ENCODE measurements at regions not wholly inside any gene's neighbourhood (a gene's known extent, or its start where the extent isn't known, plus 50 kb on each side); places are given as distances from the start of the nearest gene placed in this dataset.
"Not testable (repeated sequence)": the region's sequence is repeated elsewhere in the genome, so short reads cannot be mapped to it uniquely, and the experiment has no call there.

DNA sequence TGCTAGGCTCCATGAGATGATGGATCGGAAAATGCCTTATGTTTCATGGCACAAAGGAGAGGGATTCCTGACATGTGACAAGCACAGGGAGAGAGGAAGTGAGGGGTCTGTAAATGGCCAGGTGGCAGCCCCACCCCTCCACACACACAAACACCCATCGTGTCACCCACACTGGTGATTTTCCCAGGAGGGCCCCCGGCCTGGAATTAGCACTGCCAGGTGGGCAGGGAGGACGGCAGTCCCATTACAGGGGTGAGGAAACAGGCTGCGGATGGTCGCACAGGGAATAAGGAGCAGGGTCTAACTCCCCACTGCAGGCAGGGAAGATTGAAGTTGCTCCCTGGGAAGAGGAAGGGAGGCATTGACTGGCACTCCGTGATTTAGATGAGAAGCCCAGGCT lies 395.3 kb upstream of the ZNF337 start:
- not testable (repeated sequence) for DNase-seq

GRCh38 chr20:26086195-26086594 lies 389.5 kb upstream of the ZNF337 start:
- DNase-seq, result not testable (repeated sequence)

DNA sequence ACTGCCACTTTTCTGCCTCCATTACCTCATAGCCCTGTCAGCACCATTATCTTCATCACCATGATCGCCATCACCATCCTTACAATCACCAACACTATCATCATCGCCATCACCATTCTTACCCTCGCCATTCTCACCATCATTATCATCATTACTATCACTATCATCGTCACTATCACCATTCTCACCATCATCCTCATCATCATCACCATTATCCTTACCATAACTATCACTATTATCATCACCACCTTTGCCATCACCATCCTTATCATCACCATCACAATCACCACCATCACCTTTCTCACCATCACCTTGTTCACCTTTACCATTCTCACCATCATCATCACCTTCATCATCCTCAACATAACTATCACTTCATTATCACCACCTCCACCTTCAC lies 377.3 kb upstream of the ZNF337 start:
- not testable (repeated sequence) for DNase-seq

GRCh38 chr20:26059324-26059723 lies 362.7 kb upstream of the ZNF337 start:
- not testable (repeated sequence) for DNase-seq

- not testable (repeated sequence) for DNase-seq
These were observed 361.8 kb upstream of the ZNF337 start for GRCh38 chr20:26058446-26058845.

GRCh38 chr20:26057135-26057752 lies 360.6 kb upstream of the ZNF337 start:
- not testable (repeated sequence) for DNase-seq

- not testable (repeated sequence) for DNase-seq
These were observed 329.1 kb upstream of the ZNF337 start for GRCh38 chr20:26025792-26026191.

GRCh38 chr20:26010942-26011276 lies 314.3 kb upstream of the ZNF337 start:
- DNase-seq, result not testable (repeated sequence)

DNA sequence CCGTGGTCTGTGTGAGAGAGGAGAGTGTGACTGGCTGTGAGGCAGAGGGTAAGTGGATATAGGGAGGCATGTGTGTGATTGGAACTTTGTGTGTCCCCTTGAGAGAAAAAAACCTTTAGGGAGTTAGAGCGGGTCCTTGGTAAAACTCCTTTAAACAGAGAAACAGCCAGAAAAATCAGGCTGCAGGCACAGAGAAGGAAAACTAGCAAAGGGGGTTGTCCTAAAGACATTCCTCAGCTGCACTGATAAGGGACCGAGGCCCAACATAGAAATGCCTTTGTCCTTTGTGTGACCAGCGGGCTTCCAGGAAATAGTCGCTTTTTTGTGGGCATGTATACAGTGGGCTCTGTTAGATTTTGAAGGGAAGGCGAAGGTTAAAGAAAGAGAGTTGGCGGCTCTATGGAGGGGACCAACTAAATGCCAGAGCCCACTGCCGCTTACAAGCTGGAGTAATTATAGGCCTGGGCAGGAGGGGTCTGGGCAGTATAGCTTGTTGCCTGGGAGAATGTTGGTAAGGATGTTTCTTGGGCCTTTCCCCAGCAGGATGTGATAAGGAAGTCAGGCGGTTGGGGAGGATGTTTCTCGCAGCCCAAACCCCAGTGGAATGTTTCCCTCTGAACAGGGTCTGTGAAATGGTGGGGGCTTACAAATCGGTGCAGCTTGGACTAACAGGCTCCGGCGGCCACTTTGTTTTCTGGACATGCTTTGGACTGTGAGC lies 313.7 kb upstream of the ZNF337 start:
- not testable (repeated sequence) for DNase-seq

DNA sequence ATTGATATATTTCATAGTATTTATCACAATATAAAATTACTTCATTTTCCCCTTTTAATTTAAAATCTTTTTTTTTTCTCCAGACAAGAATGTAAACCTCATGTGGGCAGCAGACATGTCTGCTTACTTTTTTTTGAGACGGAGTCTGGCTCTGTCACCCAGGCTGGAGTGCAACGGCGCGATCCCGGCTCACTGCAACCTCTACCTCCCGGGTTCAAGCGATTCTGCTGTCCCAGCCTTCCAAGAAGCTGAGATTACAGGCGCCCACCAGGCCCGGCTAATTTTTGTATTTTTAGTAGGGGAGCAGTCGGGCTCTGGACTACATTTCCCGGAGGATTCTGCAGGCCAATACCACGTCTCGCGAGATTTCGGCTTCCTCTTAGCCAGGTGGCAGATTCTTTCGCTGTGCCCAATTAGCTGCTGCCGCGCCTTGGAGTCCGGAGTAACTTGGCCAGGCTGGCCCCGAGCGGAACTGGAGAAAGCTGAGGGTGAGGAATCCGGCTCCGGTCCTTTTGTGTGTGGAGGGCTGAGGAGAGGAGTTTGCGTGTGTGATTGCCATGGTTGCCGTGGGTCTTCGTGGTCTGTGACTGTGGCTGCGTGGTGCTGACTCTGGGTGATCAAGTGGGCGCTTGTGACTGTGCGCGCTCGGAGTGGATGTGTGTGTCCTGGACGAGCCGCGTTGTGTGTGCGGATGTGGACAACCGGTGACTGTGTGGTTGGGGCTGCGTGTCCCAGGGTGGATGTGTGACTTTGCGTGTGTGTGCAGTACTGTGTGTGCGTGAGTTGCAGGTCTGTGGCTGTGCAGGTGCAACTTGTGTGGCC lies 313.0 kb upstream of the ZNF337 start:
- DNase-seq, result peak; percentile 53

GRCh38 chr20:26008026-26008425 lies 311.4 kb upstream of the ZNF337 start:
- DNase-seq, result not testable (repeated sequence)

- DNase-seq, result not testable (repeated sequence)
These were observed 309.5 kb upstream of the ZNF337 start for GRCh38 chr20:26006164-26006563.

DNA sequence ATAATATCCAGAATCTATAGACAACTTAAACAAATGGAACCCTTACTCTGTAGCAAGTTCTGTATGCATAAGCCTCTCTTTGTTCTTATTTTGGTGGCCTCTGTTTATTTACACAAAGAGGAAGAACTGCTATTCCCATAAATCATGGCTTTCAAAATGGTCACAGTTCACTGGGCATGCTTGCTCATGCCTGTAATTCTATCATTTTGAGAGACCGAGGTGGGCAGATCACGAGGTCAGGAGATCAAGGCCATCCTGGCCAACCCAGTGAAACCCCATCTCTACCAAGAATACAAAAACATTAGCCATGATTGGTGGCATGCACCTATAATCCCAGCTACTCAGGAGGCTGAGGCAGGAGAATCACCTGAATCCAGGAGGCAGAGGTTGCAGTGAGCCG lies 307.3 kb upstream of the ZNF337 start:
- not testable (repeated sequence) for DNase-seq

GRCh38 chr20:25997367-25998038 lies 300.9 kb upstream of the ZNF337 start:
- DNase-seq, result not testable (repeated sequence)

- DNase-seq, result no peak
These were observed 295.5 kb upstream of the ZNF337 start for GRCh38 chr20:25992146-25992545.

GRCh38 chr20:25991756-25992130 lies 295.1 kb upstream of the ZNF337 start:
- no peak for DNase-seq

DNA sequence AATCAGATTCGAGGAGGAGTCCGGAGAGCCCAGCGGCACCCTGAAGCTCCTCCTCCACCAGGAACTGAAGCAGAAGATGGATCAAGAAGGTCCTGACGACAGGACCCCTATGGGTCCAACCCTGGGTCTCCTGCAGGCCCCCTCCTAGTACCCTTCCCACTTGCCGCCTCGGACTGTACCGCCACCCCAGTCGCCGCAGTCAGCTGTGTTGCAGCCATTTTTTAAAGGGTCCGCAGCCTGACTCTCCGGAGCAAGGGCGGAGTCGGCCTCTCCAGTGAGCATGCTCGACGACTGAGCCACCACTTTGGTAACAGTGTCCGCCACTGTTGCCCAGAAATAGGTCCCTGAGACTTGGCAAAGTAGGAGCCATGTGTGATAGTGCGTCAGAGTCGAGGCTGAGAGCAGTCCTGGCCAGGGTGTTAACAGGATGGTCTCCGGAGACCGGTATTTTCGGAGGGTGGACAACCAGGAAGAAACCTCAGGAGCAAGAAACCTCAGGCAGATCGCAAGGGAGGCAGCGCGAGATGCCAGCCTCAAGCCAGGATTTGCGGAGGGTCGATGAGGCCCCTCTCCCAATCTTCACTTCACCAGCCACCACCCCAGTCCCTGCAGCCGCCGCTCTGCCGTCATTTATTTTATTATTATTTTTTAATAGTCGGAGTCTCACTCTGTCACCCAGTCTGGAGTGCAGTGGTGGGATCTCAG lies 294.6 kb upstream of the ZNF337 start:
- DNase-seq, result no peak

- not testable (repeated sequence) for DNase-seq
These were observed 293.0 kb upstream of the ZNF337 start for GRCh38 chr20:25989686-25990085.

GRCh38 chr20:25989196-25989595 lies 292.5 kb upstream of the ZNF337 start:
- no peak for DNase-seq

DNA sequence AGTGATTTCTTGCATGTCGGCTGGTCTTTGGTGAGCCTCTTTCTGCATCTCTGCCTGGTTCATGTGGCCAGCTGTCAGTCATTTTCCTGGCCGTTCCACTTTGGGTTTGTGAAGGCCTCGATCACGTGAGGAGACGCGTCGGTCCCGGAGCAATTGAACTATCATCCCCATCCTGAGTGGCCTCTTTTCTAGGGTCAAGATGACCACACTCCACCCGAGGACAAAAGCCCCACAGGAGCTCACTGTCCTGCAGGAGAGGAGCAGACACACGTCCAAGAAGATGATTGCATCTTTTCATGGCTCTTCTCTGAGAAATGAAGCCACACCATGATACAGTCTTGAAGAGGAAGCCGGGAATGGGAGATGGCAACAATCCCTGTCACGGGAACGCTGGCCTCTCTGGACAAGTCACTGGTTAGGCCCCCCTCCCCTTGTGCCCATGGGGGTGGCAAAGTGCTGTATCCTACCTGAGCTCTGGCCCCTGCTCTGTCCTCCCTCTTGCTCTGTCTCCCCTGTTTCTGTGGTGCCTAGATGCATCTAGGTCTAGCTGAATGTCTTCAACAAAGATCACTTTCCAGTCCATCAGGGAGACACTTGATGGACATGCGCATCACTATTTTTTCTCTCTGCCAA lies 291.4 kb upstream of the ZNF337 start:
- DNase-seq, result not testable (repeated sequence)

DNA sequence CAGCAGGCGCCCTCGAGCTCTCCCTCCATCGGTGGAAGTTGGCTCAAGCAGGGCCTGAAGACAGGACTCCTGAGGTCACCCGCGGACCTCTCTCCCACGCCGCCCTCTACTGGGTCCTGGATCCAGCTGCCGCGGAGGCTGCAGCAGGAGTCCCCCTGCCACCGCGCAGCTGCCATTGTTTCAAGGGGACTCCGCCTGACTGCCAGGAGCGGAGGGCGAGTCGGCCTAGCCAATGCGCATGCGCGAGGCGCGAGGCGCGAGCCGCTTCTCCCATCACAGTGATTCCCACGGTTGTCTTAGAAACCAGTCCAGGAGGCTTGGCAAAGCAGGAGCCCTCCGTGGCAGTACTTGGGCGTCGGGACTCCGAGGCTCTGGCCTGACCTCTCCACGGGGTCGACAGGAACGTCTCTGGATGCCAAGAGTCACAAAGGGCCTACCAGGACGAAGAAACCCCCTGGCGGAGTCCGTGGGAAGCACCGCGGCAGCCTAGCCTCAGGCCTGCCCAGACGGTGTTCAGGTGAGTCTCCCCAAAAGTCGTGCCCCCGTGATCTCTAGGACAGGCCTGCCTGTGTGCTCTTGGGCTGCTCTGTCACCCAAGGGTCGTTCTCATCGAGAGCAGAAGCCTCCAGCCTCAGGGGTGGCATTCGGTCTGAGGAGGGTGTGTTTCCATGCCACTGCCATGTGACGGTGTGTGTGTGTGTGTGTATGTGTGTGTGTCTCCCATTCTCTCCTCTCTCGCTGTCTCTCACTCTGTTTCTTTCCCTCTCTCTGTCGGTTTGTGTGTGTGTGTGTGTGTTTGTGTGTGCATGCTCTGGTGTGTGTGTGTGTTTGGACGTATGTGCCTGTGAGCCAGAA lies 290.6 kb upstream of the ZNF337 start:
- DNase-seq, result peak; percentile 49
